Endothelial cell of hepatic sinusoid (primary cell): ENCODE measurements at regions not wholly inside any gene's neighbourhood (a gene's known extent, or its start where the extent isn't known, plus 50 kb on each side); places are given as distances from the start of the nearest gene placed in this dataset.

ENCODE experiments used
- in situ Hi-C: cut with HindIII; loops from 2 replicates; pipeline ENCODE4 v1.10.0; 2017; ENCODE audit warnings: low sequenced_read_pairs

- in situ Hi-C loops = no loop called here
Measured at GRCh38 chr10:128596906-128597305, 470.7 kb upstream of the MKI67 start.

- in situ Hi-C loops = no loop called here
Measured at GRCh38 chr10:128599030-128599429, 472.8 kb upstream of the MKI67 start.

- in situ Hi-C loops = no loop called here
Measured at GRCh38 chr10:128599538-128599937, 473.3 kb upstream of the MKI67 start.

GRCh38 chr10:128602183-128602582 lies 476.0 kb upstream of the MKI67 start:
- in situ Hi-C loops = no loop called here

GRCh38 chr10:128604025-128604424 lies 477.8 kb upstream of the MKI67 start:
- in situ Hi-C loops = no loop called here

GRCh38 chr10:128605180-128605579 lies 479.0 kb upstream of the MKI67 start:
- in situ Hi-C loops = no loop called here

GRCh38 chr10:128606055-128606454 lies 479.8 kb upstream of the MKI67 start:
- in situ Hi-C loops = no loop called here

- in situ Hi-C loops = no loop called here
Measured at GRCh38 chr10:128608791-128609190, 482.6 kb upstream of the MKI67 start.

GRCh38 chr10:128609460-128609859 lies 483.2 kb upstream of the MKI67 start:
- in situ Hi-C loops = no loop called here

GRCh38 chr10:128610113-128610512 lies 483.9 kb upstream of the MKI67 start:
- in situ Hi-C loops = no loop called here

GRCh38 chr10:128612195-128612594 lies 486.0 kb upstream of the MKI67 start:
- in situ Hi-C loops = no loop called here

- in situ Hi-C loops = no loop called here
Measured at GRCh38 chr10:128612631-128613030, 486.4 kb upstream of the MKI67 start.

- in situ Hi-C loops = no loop called here
Measured at GRCh38 chr10:128614016-128614605, 487.9 kb upstream of the MKI67 start.

GRCh38 chr10:128614802-128615553 lies 488.8 kb upstream of the MKI67 start:
- in situ Hi-C loops = no loop called here

GRCh38 chr10:128617532-128617931 lies 491.3 kb upstream of the MKI67 start:
- in situ Hi-C loops = no loop called here

- in situ Hi-C loops = no loop called here
Measured at GRCh38 chr10:128622706-128623105, 496.5 kb upstream of the MKI67 start.

- in situ Hi-C loops = no loop called here
Measured at GRCh38 chr10:128623776-128624175, 497.6 kb upstream of the MKI67 start.

- in situ Hi-C loops = no loop called here
Measured at GRCh38 chr10:128624656-128625530, 498.7 kb upstream of the MKI67 start.

GRCh38 chr10:128625926-128626325 lies 499.7 kb upstream of the MKI67 start:
- in situ Hi-C loops = no loop called here

- in situ Hi-C loops = no loop called here
Measured at GRCh38 chr10:128626397-128627000, 500.3 kb upstream of the MKI67 start.

GRCh38 chr10:128627811-128628210 lies 501.6 kb upstream of the MKI67 start:
- in situ Hi-C loops = no loop called here
